ELR (cell line): ENCODE measurements at regions not wholly inside any gene's neighbourhood (a gene's known extent, or its start where the extent isn't known, plus 50 kb on each side); places are given as distances from the start of the nearest gene placed in this dataset.

Source experiments
- DNase-seq: peaks from one replicate; pipeline ENCODE4 v3.0.0-alpha.2; 2015; ENCODE audit warnings: low read depth

- no peak for DNase-seq
These were observed 93.8 kb downstream of the GLRX3 start for GRCh38 chr10:130230036-130230435.

GRCh38 chr10:130230611-130231010 lies 94.4 kb downstream of the GLRX3 start:
- DNase-seq: no peak

- no peak for DNase-seq
These were observed 95.1 kb downstream of the GLRX3 start for GRCh38 chr10:130231251-130231741.

- DNase-seq: no peak
These were observed 96.2 kb downstream of the GLRX3 start for GRCh38 chr10:130232166-130233034.

- DNase-seq: no peak
These were observed 96.8 kb downstream of the GLRX3 start for GRCh38 chr10:130233035-130233360.

GRCh38 chr10:130233426-130233825 lies 97.2 kb downstream of the GLRX3 start:
- DNase-seq: no peak

GRCh38 chr10:130234171-130234965 lies 98.2 kb downstream of the GLRX3 start:
- no peak for DNase-seq

GRCh38 chr10:130236711-130237110 lies 100.5 kb downstream of the GLRX3 start:
- DNase-seq: no peak

GRCh38 chr10:130240409-130240808 lies 104.2 kb downstream of the GLRX3 start:
- DNase-seq: no peak

GRCh38 chr10:130242513-130242912 lies 106.3 kb downstream of the GLRX3 start:
- DNase-seq: no peak

- no peak for DNase-seq
These were observed 106.8 kb downstream of the GLRX3 start for GRCh38 chr10:130243015-130243414.

GRCh38 chr10:130244031-130244927 lies 108.1 kb downstream of the GLRX3 start:
- no peak for DNase-seq

GRCh38 chr10:130244928-130245495 lies 108.8 kb downstream of the GLRX3 start:
- DNase-seq: no peak

- DNase-seq: no peak
These were observed 109.9 kb downstream of the GLRX3 start for GRCh38 chr10:130246113-130246512.

GRCh38 chr10:130250127-130250526 lies 113.9 kb downstream of the GLRX3 start:
- DNase-seq: no peak

GRCh38 chr10:130251766-130252165 lies 115.6 kb downstream of the GLRX3 start:
- no peak for DNase-seq

GRCh38 chr10:130254243-130254642 lies 118.1 kb downstream of the GLRX3 start:
- no peak for DNase-seq

- no peak for DNase-seq
These were observed 118.5 kb downstream of the GLRX3 start for GRCh38 chr10:130254662-130255061.

- no peak for DNase-seq
These were observed 119.6 kb downstream of the GLRX3 start for GRCh38 chr10:130255777-130256176.

GRCh38 chr10:130257897-130258296 lies 121.7 kb downstream of the GLRX3 start:
- no peak for DNase-seq

- DNase-seq: no peak
These were observed 123.2 kb downstream of the GLRX3 start for GRCh38 chr10:130259380-130259779.

GRCh38 chr10:130261306-130261705 lies 125.1 kb downstream of the GLRX3 start:
- DNase-seq: no peak
